OCI-LY3 (cell line): ENCODE measurements at regions not wholly inside any gene's neighbourhood (a gene's known extent, or its start where the extent isn't known, plus 50 kb on each side); places are given as distances from the start of the nearest gene placed in this dataset.

ENCODE experiments used
- H2AFZ ChIP-seq: fragments of 200-600, 300-600 bp; shearing (Covaris generic); 2 replicates; pipeline ENCODE4 v1.6.0; 2014; ENCODE audit warnings: antibody characterized with exemption, low read depth, low read length
- H3K27ac ChIP-seq: fragments of 200-600, 300-600 bp; sonication (generic); 2 replicates; pipeline ENCODE4 v1.5.1; 2014; ENCODE audit warnings: mild to moderate bottlenecking, low read length, moderate library complexity, mixed read lengths
- H3K27me3 ChIP-seq: fragments of 200-600, 300-600 bp; sonication (generic); 2 replicates; pipeline ENCODE4 v1.6.1; 2014; ENCODE audit warnings: low read depth, low read length, mixed read lengths
- H3K36me3 ChIP-seq: fragments of 200-600, 300-600 bp; sonication (generic); replicated peaks from 2 replicates; pipeline ENCODE3; 2014; ENCODE audit warnings: low read depth, low read length, mixed read lengths
- H3K4me1 ChIP-seq: fragments of 300-600, 200-600 bp; sonication (generic); 2 replicates; pipeline ENCODE4 v1.6.1; 2014; ENCODE audit warnings: low read length, mixed read lengths
- H3K4me2 ChIP-seq: fragments of 200-600, 300-600 bp; sonication (generic); 2 replicates; pipeline ENCODE4 v1.6.1; 2014; ENCODE audit warnings: low read length, mixed read lengths
- H3K4me3 ChIP-seq: fragments of 300-600, 200-600 bp; sonication (generic); 2 replicates; pipeline ENCODE4 v1.5.1; 2014; ENCODE audit warnings: antibody characterized with exemption, mild to moderate bottlenecking, low read length, moderate library complexity
- H3K79me2 ChIP-seq: fragments of 300-600, 200-600 bp; shearing (Covaris generic); 2 replicates; pipeline ENCODE4 v1.6.1; 2014; ENCODE audit warnings: mild to moderate bottlenecking, low read length, mixed read lengths
- H3K9ac ChIP-seq: fragments of 300-600, 200-600 bp; shearing (Covaris generic); 2 replicates; pipeline ENCODE4 v1.6.0; 2014; ENCODE audit warnings: mild to moderate bottlenecking, low read length, moderate library complexity
- H3K9me3 ChIP-seq: fragments of 200-600, 300-600 bp; shearing (Covaris generic); 2 replicates; pipeline ENCODE4 v1.6.1; 2014; ENCODE audit warnings: low read length, mixed read lengths; ENCODE audit not compliant: insufficient read depth
- H4K20me1 ChIP-seq: fragments of 200-600, 300-600 bp; sonication (generic); 2 replicates; pipeline ENCODE4 v1.6.1; 2016; ENCODE audit warnings: low read length, mixed read lengths; ENCODE audit not compliant: insufficient read depth
- EZH2phosphoT487 ChIP-seq: fragments of 200-600 bp; shearing (Covaris generic); IDR thresholded peaks from 2 replicates; pipeline ENCODE4 v1.6.1; 2018; ENCODE audit warnings: antibody characterized with exemption, mixed run types, low read depth
- TF ChIP-seq, protein P1 (sequence below): fragments of 200-600, 300-600 bp; sonication (generic); IDR thresholded peaks from 2 replicates; pipeline ENCODE4 v1.5.1; 2014; ENCODE audit warnings: antibody characterized with exemption, low read length, low read depth

DNA sequence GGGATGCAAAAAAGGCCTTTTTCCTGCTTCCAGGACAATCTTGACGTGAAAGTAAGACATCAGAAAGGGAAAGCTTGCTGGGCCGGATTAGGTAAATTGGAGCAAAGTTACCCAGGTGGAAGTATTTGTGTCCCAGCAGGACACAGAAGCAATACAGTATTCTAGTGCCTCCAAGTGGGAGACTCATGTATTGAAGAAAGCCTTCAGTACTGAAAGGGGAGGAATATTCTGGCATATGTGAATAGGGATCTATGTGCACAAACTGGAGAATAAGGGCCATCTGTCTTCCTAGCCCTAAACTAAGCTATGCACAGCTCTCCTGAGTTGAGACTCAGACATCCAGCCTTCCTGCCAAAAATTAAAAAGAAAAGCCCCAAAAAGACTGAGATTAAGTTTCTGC is 327.3 kb upstream of the CDH8 start:
- Histone ChIP-seq H3K36me3 (no peaks in the 10 kb centered on the region), H3K27me3 (no peaks in the 10 kb centered on the region), H3K4me2 (no peak overlapping the region), H3K79me2 (no peaks in the 10 kb centered on the region), H3K4me1 (no peaks in the 10 kb centered on the region), H3K9ac (no peak overlapping the region), H2AFZ (no peak overlapping the region), H3K4me3 (no peak overlapping the region), H3K9me3 (no peaks in the 10 kb centered on the region), H4K20me1 (no peaks in the 10 kb centered on the region), H3K27ac (no peak overlapping the region)
- no peak for TF ChIP-seq EZH2phosphoT487
- TF ChIP-seq, protein P1, sequence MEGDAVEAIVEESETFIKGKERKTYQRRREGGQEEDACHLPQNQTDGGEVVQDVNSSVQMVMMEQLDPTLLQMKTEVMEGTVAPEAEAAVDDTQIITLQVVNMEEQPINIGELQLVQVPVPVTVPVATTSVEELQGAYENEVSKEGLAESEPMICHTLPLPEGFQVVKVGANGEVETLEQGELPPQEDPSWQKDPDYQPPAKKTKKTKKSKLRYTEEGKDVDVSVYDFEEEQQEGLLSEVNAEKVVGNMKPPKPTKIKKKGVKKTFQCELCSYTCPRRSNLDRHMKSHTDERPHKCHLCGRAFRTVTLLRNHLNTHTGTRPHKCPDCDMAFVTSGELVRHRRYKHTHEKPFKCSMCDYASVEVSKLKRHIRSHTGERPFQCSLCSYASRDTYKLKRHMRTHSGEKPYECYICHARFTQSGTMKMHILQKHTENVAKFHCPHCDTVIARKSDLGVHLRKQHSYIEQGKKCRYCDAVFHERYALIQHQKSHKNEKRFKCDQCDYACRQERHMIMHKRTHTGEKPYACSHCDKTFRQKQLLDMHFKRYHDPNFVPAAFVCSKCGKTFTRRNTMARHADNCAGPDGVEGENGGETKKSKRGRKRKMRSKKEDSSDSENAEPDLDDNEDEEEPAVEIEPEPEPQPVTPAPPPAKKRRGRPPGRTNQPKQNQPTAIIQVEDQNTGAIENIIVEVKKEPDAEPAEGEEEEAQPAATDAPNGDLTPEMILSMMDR = no peak

DNA sequence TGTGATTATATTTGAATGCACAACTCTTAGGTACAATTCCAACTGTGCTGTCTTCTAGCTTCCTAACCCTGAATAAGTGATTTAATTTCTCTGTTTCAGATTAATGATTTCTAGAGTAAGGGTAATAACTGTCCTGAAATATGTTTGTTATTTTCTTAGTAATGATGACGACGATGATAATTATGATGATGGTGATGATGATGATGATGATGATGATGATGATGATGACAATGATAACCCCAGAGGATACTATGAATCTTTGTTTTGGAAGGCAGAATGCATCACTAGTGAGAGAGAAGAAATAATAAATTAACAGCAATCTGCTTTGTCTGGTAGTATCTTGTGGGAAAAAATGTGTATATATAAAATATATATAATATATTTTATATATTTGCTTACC is 317.1 kb upstream of the CDH8 start:
- TF ChIP-seq, protein P1 = no peak
- TF ChIP-seq EZH2phosphoT487 = no peak
- Histone ChIP-seq H3K9ac (no peak overlapping the region), H3K9me3 (no peaks in the 10 kb centered on the region), H4K20me1 (no peaks in the 10 kb centered on the region), H3K79me2 (no peaks in the 10 kb centered on the region), H3K36me3 (no peaks in the 10 kb centered on the region), H2AFZ (no peak overlapping the region), H3K4me1 (no peaks in the 10 kb centered on the region), H3K4me2 (no peak overlapping the region), H3K4me3 (no peak overlapping the region), H3K27me3 (no peaks in the 10 kb centered on the region), H3K27ac (no peak overlapping the region)

DNA sequence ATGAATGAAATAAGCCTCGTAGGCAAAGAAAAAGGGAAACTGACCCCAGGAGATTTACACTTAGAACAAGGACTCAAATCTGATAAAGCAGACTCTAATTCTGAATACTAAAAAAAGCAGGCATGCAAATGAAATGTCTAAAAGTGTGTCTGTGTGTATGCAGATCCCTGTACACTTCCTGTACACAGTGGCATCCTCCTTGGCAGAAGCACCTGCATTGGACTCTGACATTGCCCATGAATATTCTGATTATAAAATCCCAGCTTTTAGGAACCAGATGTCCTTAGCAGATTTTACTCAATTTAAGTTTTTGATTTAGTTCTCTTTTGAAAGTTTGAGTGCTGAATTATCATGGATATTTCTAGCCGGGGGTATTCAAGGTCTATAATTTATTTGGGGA is 306.0 kb upstream of the CDH8 start:
- Histone ChIP-seq H3K9ac (no peak overlapping the region), H3K4me3 (no peak overlapping the region), H3K4me2 (no peak overlapping the region), H4K20me1 (no peaks in the 10 kb centered on the region), H3K9me3 (no peaks in the 10 kb centered on the region), H2AFZ (no peak overlapping the region), H3K27me3 (no peaks in the 10 kb centered on the region), H3K27ac (no peak overlapping the region), H3K4me1 (no peaks in the 10 kb centered on the region), H3K79me2 (no peaks in the 10 kb centered on the region), H3K36me3 (no peaks in the 10 kb centered on the region)
- TF ChIP-seq EZH2phosphoT487 = no peak
- TF ChIP-seq, protein P1 = no peak

DNA sequence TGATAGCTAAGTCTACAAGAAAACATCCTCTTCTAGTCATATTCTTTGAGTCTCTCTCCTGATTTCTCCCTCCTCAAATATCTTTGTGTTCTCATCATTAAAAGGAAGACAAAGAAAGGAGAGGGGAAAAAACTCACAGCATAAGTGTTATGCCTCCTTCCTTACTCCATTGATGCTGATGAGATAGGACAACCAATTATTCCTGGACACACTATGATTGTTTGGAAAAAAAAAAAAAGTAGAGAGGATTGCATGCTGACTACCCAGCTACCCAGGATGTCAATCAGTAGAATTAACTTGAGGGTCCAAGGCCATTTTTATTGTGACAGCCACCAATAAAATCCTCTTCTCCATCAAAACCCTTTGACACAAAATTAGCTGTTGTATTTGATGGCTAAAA is 299.1 kb upstream of the CDH8 start:
- H3K27ac ChIP-seq = no peak overlapping the region
- no peak for TF ChIP-seq EZH2phosphoT487
- TF ChIP-seq, protein P1 = no peak
- no peak overlapping the region for H3K4me3 ChIP-seq
- no peak overlapping the region for H2AFZ ChIP-seq
- H3K4me1 ChIP-seq = no peaks in the 10 kb centered on the region
- no peak overlapping the region for H3K4me2 ChIP-seq
- no peaks in the 10 kb centered on the region for H4K20me1 ChIP-seq
- no peaks in the 10 kb centered on the region for H3K9me3 ChIP-seq
- H3K9ac ChIP-seq = no peak overlapping the region
- H3K36me3 ChIP-seq = no peaks in the 10 kb centered on the region
- no peaks in the 10 kb centered on the region for H3K27me3 ChIP-seq
- H3K79me2 ChIP-seq = no peaks in the 10 kb centered on the region
